ENCODE measurements at regions not wholly inside any gene's neighbourhood (a gene's known extent, or its start where the extent isn't known, plus 50 kb on each side); places are given as distances from the start of the nearest gene placed in this dataset.
A peak's percentile ranks its signal among the peaks of the same experiment; 100 is the strongest.

DNA sequence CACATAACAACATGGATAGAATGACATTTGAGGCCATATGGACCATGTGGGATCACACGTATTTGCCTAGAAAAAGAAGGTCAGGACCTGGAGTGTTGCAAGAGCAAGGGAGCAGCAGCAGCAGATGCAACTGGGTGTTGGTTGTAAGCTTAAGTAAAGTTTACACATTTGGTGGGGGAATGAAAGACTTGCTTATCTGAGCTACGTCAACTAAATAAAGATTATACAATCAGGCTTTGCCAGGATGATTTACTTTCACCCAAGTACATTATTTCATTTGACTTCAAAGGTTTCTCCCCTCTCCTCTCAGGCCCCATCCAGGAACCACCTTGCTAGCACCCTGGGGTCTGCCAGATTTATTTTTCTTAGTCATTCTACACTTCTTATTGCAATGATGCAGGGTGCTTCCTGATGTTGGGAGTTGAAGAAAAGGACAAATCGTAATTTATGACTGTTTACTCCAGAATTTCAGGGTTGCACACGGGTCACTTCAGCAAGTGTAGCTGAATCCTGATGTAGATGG is 591.9 kb upstream of the IGFBP3 start:
- DNase-seq (ENCODE audit: low read depth): peak; percentile 93
- no peak overlapping the region for H3K4me3 ChIP-seq (ENCODE audit: low read depth, low read length)
- TF ChIP-seq, protein P1, sequence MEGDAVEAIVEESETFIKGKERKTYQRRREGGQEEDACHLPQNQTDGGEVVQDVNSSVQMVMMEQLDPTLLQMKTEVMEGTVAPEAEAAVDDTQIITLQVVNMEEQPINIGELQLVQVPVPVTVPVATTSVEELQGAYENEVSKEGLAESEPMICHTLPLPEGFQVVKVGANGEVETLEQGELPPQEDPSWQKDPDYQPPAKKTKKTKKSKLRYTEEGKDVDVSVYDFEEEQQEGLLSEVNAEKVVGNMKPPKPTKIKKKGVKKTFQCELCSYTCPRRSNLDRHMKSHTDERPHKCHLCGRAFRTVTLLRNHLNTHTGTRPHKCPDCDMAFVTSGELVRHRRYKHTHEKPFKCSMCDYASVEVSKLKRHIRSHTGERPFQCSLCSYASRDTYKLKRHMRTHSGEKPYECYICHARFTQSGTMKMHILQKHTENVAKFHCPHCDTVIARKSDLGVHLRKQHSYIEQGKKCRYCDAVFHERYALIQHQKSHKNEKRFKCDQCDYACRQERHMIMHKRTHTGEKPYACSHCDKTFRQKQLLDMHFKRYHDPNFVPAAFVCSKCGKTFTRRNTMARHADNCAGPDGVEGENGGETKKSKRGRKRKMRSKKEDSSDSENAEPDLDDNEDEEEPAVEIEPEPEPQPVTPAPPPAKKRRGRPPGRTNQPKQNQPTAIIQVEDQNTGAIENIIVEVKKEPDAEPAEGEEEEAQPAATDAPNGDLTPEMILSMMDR (conservative IDR thresholded peaks at IDR 0.05; ENCODE audit: low read depth, low read length): no peak

GRCh38 chr7:46511442-46512215 is 590.6 kb upstream of the IGFBP3 start:
- no peak overlapping the region for H3K4me3 ChIP-seq (ENCODE audit: low read depth, low read length)
- no peak for DNase-seq (ENCODE audit: low read depth)
- TF ChIP-seq, protein P1 (conservative IDR thresholded peaks at IDR 0.05; ENCODE audit: low read depth, low read length): no peak

DNA sequence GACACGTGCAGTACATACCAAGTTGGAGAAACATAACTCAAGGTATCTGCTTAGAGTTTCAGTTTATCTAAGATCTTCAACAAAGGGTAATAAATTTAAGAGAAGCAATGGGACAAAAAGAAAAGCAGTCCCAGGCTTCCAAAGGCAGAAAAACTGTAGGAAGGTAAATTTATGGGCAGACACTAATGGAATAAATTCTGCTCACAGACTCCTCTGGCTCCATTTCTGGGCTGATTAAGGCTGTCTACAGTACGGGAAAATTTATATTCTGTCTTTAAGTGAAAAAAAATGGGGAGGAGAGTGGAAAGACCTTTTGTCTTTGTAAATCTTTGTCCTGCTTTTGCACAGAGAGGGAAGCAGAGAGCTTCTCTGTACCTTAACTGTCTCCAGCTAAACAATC is 587.5 kb upstream of the IGFBP3 start:
- TF ChIP-seq, protein P1 (conservative IDR thresholded peaks at IDR 0.05; ENCODE audit: low read depth, low read length): no peak
- no peak for DNase-seq (ENCODE audit: low read depth)
- H3K4me3 ChIP-seq (ENCODE audit: low read depth, low read length): no peak overlapping the region

DNA sequence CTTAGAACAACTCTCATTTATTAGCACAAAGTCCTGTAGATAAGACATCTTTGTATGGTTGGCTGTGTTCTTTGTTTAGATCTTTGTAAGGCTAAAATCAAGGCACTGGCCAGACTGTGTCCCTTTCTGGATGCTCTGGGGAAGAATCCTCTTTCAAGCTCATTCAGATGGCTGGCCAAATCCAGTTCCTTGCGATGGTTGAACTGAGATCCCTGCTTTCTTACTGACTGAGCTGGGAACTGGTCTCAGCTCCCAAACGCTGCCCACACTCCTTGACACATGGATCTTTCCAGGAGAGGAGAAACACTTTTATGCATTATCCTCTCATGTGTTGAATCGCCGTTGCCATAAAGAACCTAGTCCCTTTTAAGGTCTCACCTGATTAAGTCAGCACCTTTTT is 586.5 kb upstream of the IGFBP3 start:
- TF ChIP-seq, protein P1 (conservative IDR thresholded peaks at IDR 0.05; ENCODE audit: low read depth, low read length): no peak
- H3K4me3 ChIP-seq (ENCODE audit: low read depth, low read length): no peak overlapping the region
- no peak for DNase-seq (ENCODE audit: low read depth)

GRCh38 chr7:46494441-46494840 is 573.4 kb upstream of the IGFBP3 start:
- DNase-seq (ENCODE audit: low read depth): no peak
- TF ChIP-seq, protein P1 (conservative IDR thresholded peaks at IDR 0.05; ENCODE audit: low read depth, low read length): no peak
- no peak overlapping the region for H3K4me3 ChIP-seq (ENCODE audit: low read depth, low read length)

DNA sequence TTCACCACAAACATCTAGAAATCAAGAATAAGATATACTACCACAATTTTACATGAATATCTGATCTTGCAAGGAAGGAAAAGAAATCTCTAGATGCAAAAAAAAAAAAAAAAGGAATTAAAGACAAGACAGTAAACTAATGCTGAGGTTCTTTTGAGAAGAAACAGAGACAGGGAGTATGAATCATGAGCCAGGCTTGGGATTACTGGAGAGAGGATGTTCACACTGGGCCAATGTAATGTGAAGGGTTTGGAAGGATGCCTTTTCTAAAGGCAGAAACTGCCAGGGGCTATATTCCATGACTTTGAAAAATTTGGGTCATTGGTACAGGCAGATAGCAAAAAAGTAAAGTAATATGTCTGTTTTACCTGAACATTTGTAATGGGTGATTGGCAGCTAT is 573.0 kb upstream of the IGFBP3 start:
- peak; percentile 24 for DNase-seq (ENCODE audit: low read depth)
- no peak overlapping the region for H3K4me3 ChIP-seq (ENCODE audit: low read depth, low read length)
- TF ChIP-seq, protein P1 (conservative IDR thresholded peaks at IDR 0.05; ENCODE audit: low read depth, low read length): no peak

DNA sequence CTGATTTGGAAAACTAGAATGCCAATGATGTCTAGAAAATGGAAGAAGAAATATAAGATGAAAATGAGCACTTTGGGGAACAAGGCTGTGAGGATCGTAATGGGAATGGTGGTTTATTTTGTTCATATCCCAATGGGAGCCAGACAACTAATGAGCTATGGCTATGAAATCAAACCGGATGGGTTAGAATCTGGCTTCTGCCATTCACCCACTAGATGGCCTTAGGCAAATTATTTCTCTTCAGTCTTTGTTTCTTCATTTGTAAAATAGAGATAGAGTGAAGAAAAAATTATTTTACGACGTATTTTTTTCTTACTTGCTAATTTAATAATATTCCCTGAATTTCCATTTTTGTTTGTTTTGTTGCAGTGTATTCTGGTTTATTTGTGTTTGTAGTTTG is 572.1 kb upstream of the IGFBP3 start:
- TF ChIP-seq, protein P1 (conservative IDR thresholded peaks at IDR 0.05; ENCODE audit: low read depth, low read length): peak; percentile 40
- DNase-seq (ENCODE audit: low read depth): peak; percentile 13
- no peak overlapping the region for H3K4me3 ChIP-seq (ENCODE audit: low read depth, low read length)
